Testis (tissue), 2 donors: ENCODE measurements at regions not wholly inside any gene's neighbourhood (a gene's known extent, or its start where the extent isn't known, plus 50 kb on each side); places are given as distances from the start of the nearest gene placed in this dataset.

Experiments
- CTCF ChIP-seq, 3 experiments: fragments of 450-650 bp in 2 of 3; fragments of 200-600 bp in 1 of 3; sonication (generic) in 1 of 3; IDR thresholded peaks; one replicate each; pipeline ENCODE4 v1.5.1; 2016 to 2019; ENCODE audit warnings: antibody characterized with exemption in 3 of 3, mild to moderate bottlenecking in 2 of 3, moderate library complexity in 1 of 3
- POLR2A ChIP-seq: fragments of 450-650 bp; IDR thresholded peaks from one replicate; pipeline ENCODE4 v1.6.1; 2017; ENCODE audit warnings: antibody characterized with exemption, mild to moderate bottlenecking, moderate library complexity

DNA sequence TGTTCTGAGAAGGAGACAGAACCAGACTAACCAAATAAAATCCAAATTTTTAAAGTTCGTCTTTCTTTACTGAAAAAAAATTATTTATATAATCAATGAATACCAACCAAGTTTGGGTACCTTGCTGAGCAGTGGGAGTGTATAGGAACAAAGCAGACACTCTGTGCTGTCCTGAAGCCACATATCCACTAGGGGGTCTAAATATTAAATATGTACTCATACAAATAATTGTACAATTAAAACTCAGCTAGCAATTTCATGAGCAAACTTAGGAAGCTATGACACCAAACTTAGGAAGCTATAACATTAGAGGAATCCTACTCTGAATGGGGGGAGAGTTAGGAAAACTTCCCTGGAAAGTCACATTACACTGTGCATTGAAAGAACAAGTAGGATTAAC lies 582.0 kb upstream of the EPHA5 start:
- TF ChIP-seq POLR2A (no peak), CTCF (IDR thresholded peaks at IDR 0.05) (no peak)
